ENCODE measurements at regions not wholly inside any gene's neighbourhood (a gene's known extent, or its start where the extent isn't known, plus 50 kb on each side); places are given as distances from the start of the nearest gene placed in this dataset.
"Not testable (repeated sequence)": the region's sequence is repeated elsewhere in the genome, so short reads cannot be mapped to it uniquely, and the experiment has no call there.

DNA sequence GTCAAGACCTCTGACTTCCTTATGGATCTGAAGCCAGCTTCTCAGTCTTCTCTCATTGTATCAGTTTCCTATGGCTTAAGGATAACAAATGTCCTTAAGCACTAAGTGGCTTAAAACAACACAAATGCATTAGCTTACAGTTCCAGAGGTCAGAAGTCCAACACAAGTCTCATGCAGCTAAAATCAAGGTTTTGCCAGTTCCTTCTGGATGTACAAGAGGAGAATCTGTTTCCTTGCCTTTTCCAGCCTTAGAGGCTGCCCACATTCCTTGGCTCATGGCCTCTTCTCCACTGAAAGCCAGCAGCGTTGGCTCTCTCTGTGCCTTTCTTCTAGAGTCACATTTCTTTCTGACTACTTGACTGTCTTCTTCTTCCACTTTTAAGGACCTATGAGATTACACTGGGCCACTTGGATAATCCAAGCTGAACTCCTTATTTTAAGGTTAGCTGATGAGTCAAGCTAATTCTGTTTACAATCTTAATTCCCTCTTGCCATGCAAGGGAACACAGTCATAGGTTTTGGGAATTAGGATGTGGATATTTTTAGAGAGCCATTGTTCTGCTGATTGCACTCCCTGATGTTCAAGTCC, 179.0 kb downstream of the BCAS1 start:
- DNase-seq (ENCODE audit: low spot score), result no peak
- intact Hi-C loops (cut with DNase I), result no loop called here

- no peak for DNase-seq (ENCODE audit: low spot score)
- intact Hi-C loops (cut with DNase I), result no loop called here
Measured at GRCh38 chr20:53890443-53891305, 179.7 kb downstream of the BCAS1 start.

DNA sequence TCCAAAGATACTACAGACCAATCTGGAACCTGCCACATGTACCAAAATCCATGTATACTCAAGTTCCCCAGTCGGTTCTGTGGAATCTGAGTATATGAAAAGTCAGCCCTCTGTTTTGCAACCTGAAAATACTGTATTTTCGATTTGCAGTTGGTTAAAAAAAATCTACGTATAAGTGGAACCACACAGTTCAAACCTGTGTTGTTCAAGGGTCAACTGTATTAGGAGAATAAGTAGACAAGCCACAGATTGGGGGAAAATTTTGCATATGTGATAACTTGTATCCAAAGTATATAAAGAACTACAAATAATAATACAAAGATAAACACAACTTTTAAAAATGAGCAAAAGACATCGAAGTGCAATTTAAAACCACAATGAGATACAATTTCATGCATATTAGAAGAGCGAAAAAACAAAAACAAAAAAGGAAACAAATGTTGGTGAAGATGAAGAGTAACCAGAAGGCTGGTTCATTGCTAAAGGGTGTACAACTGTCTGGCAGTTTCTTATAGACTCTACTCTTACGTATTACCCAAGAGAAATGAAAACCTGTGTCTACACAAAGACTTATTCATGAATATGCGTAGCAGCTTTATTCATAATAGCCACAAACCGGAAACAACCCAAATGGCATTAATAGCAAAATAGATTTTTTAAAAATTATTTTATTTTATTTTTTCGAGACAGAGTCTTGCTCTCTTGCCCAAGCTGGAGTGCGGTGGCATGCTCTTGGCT, 180.8 kb downstream of the BCAS1 start:
- DNase-seq (ENCODE audit: low spot score), result no peak
- intact Hi-C loops (cut with DNase I), result no loop called here

DNA sequence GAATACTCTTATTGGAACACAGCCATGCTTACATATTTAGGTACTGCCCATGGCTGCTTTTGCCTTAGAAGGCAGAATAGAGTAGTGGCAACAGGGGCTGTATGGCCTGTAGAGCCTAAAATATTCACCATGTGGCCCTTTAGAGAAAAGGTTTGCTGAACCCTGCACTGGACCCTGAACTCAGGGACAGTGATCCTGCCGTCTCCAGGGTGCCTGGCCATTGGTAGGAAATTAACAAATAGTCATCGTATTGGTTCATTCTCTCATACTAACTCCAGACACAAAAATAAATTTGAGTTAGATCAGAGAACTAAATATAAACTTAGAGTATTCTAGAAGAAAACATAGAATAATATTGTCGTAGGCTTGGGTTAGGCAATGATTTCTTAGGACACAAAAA, 181.4 kb downstream of the BCAS1 start:
- intact Hi-C loops (cut with DNase I), result no loop called here

DNA sequence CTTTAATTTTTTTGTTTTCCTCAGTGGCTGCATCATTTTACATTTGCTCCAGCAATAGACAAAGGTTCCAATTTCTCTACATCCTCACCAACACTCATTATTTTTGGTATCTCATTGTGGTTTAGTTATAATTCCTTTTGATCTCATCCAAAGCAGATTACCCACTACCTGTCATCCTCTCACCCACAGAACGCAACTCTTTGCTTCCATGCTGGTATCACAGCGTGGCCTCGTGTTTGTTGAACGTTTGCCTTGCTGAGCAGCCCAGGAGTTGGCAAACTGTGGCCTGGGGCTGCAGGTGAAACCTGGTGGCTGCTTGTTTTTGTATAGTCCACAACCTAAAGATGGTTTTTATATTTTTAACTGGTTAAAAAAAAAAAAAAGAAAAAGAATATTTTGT, 181.9 kb downstream of the BCAS1 start:
- intact Hi-C loops (cut with DNase I), result no loop called here
- DNase-seq (ENCODE audit: low spot score), result no peak

More for the DNA sequence above, 181.4 kb downstream of the BCAS1 start:
- DNase-seq (ENCODE audit: low spot score), result no peak

GRCh38 chr20:53887973-53888372, 182.4 kb downstream of the BCAS1 start:
- intact Hi-C loops (cut with DNase I), result no loop called here
- no peak for DNase-seq (ENCODE audit: low spot score)

GRCh38 chr20:53884859-53885541, 185.4 kb downstream of the BCAS1 start:
- intact Hi-C loops (cut with DNase I), result no loop called here
- no peak for DNase-seq (ENCODE audit: low spot score)

DNA sequence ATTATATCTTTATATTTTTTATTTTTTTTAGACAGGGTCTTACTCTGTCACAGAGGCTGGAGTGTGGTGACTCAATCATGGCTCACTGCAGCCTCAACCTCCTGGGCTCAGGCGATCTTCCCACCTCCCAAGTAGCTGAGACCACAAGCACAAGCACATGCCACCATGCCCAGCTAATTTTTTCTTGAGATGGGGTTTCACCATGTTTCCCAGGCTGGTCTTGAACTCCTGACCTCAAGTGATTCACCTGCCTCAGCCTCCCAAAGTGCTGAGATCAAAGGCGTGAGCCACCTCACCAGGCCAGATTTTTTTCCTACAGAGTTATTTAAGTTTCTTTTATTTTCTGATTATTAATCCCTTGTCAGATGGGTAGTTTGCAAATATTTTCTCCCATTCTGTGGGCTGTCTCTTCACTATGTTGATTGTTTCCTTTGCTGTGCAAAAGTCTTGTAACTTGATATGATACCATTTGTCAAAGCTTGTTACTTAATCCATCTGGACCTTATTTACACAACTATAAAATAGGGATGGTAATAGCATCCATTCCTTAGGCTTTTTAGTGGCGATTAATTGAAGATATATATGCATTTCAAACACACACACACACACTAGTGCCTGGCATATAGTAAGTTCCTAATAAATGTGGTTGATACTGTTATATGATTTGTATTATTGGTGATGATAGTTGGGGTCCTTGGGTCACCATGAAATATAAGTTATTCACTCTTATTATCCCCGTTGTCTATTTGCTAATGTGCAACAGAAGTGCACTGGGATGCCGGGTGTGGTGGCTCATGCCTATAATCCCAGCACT, 187.1 kb downstream of the BCAS1 start:
- DNase-seq (ENCODE audit: low spot score), result no peak
- intact Hi-C loops (cut with DNase I), result no loop called here

DNA sequence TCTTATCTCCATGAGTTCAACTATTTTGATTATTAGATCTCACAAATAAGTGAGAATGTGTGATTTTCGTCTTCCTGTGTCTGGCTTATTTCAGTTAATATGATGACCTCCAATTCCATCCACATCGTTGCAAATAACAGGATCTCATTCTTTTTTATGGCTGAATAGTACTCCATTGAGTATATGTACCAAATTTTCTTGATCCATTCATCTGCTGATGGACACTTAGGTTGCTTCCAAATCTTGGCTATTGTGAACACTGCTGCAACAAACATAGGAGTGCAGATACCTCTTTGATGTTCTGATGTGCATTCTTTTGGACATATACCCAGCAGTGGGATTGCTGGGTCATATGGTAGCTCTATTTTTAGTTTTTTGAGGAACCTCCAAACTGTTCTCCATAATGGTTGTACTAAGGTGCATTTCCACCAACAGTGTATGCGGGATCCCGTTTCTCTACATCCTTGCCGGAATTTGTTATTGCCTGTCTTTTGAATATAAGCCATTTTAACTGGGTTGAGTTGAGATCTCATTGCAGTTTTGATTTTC, 187.9 kb downstream of the BCAS1 start:
- intact Hi-C loops (cut with DNase I); DNase-seq (ENCODE audit: low spot score): not testable (repeated sequence)

DNA sequence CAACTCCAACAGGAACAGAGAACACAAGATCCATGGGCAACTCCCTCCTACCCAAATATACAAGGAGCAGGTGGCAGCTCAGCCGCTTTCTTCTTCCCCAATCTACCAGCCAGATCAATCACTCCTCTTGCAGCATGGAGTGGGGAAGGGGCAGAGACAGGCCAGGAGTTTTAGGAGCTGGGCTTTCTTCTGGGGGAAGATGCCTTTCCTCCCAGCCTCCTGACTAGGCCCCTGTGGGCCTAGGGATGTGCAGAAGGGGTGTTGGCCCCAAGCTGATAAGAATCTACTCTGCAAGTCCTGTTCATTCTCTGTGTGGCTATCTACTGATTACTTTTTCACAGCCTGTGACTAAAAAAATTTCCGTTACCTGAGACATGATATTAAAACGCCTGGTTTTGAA, 189.0 kb downstream of the BCAS1 start:
- intact Hi-C loops (cut with DNase I), result no loop called here
- DNase-seq (ENCODE audit: low spot score), result no peak

- intact Hi-C loops (cut with DNase I), result no loop called here
- DNase-seq (ENCODE audit: low spot score), result no peak
Measured at GRCh38 chr20:53880108-53880641, 190.2 kb downstream of the BCAS1 start.

GRCh38 chr20:53879048-53879684, 191.2 kb downstream of the BCAS1 start:
- intact Hi-C loops (cut with DNase I), result no loop called here
- DNase-seq (ENCODE audit: low spot score), result no peak

DNA sequence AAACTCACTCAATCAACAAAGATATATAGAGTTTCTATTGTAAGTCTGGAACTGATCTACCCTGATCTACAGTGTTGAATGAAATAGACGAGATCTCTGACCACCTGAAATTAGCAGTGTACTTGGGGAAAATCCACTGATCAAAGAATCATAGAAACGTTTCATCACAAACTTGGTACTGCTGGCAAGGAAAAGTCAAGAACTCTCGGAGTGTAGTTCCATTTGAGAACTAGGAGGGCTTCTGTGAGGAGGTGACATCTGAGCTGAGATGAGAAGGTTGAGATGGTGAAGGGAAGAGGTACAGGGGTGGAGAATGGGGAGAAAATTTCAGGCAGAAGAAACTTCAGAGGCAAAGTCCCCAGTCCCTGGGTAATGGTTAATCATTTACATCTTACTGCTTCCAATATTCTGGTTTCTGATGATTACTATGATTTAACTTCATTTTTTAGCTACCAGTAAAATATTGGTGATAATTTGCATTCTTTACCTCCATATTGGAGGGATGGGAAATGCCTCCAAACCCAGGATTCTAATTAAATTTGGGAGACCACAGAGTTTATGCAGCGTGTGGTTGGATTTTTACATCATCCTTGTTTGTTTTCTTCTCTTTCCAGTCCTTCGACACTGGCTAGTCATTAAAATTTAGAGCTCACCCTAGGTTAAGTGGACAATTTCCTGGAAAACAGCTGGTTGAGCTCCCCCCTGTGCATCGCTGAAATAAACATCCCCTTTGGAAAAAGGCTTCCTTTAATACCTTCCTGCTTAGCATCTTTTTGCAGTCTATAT, 191.9 kb downstream of the BCAS1 start:
- intact Hi-C loops (cut with DNase I), result no loop called here
- DNase-seq (ENCODE audit: low spot score), result no peak

GRCh38 chr20:53876956-53877355, 193.4 kb downstream of the BCAS1 start:
- intact Hi-C loops (cut with DNase I), result no loop called here
- no peak for DNase-seq (ENCODE audit: low spot score)

DNA sequence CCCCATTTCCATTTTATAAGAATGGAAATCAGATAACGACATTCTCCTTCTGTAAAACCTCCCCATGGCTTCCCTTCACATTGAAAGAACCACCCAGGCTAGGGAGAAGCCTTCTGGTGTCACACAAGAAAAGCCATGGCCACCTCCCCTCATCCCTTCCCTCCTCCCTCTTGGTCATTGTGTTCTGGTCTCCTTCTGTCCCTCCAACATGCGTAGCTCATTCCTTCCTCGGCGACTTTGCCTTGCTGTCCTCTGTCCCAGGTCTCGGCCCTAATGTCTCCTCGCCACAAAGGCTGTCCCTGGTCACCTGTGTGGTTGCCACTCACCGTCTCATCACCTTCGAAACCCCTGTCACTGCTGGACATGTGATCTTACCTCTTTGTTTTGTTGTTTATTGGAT, 193.9 kb downstream of the BCAS1 start:
- DNase-seq (ENCODE audit: low spot score), result no peak
- intact Hi-C loops (cut with DNase I), result no loop called here

DNA sequence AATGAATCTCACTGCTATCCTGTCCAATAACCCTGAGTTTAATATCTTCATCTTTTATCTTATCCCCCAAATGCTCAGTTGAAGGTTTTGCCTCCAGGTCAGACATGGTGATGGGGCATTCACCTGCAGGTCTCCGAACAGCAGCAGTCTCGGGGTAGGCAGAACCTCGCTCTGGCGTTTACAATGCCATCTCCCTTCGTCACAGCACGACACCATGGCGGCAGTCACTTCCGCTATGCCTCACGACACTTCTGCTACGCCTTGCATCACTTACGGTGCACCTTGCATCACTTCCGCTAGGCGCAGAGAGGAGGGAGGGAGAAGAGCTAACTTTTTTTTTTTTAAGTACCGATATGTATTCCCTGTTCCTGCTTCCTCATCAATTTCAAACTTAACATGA, 194.9 kb downstream of the BCAS1 start:
- intact Hi-C loops (cut with DNase I), result no loop called here
- peak; percentile 86 for DNase-seq (ENCODE audit: low spot score)

- intact Hi-C loops (cut with DNase I), result loop anchor here (5.0 kb wide), 1 partner anchor 292 kb away; no protein-coding TSS in a partner anchor
- no peak for DNase-seq (ENCODE audit: low spot score)
Measured at GRCh38 chr20:53874706-53875105, 195.7 kb downstream of the BCAS1 start.

Data from cardiac septum (tissue), 1 donor.